HG03103 (cell line): ENCODE measurements at regions not wholly inside any gene's neighbourhood (a gene's known extent, or its start where the extent isn't known, plus 50 kb on each side); places are given as distances from the start of the nearest gene placed in this dataset.
"Not testable (repeated sequence)": the region's sequence is repeated elsewhere in the genome, so short reads cannot be mapped to it uniquely, and the experiment has no call there.

ENCODE experiments used
- ATAC-seq: cut with Tn5 transposase; IDR thresholded peaks from one replicate; pipeline ENCODE4 v1.9.1; 2021; ENCODE audit warnings: low read depth; ENCODE audit not compliant: unreplicated experiment

- no peak for ATAC-seq
These were observed 61.4 kb downstream of the DDX53 start for GRCh38 chrX:23061116-23061515.

GRCh38 chrX:23062359-23062758, 62.6 kb downstream of the DDX53 start:
- ATAC-seq, result no peak

GRCh38 chrX:23066588-23067281, 67.0 kb downstream of the DDX53 start:
- ATAC-seq, result peak; percentile 65

- ATAC-seq, result not testable (repeated sequence)
These were observed 75.7 kb downstream of the DDX53 start for GRCh38 chrX:23075461-23075860.

- no peak for ATAC-seq
These were observed 79.6 kb downstream of the DDX53 start for GRCh38 chrX:23079347-23079746.

- ATAC-seq, result no peak
These were observed 101.1 kb downstream of the DDX53 start for GRCh38 chrX:23100826-23101225.

- ATAC-seq, result no peak
These were observed 103.8 kb downstream of the DDX53 start for GRCh38 chrX:23103546-23103945.

GRCh38 chrX:23114241-23114640, 114.5 kb downstream of the DDX53 start:
- ATAC-seq, result no peak

- ATAC-seq, result no peak
These were observed 115.9 kb downstream of the DDX53 start for GRCh38 chrX:23115651-23116050.

- ATAC-seq, result no peak
These were observed 118.4 kb downstream of the DDX53 start for GRCh38 chrX:23118163-23118562.

GRCh38 chrX:23118890-23119527, 119.2 kb downstream of the DDX53 start:
- ATAC-seq, result no peak

- no peak for ATAC-seq
These were observed 127.8 kb downstream of the DDX53 start for GRCh38 chrX:23127586-23127985.

- no peak for ATAC-seq
These were observed 133.8 kb downstream of the DDX53 start for GRCh38 chrX:23133551-23133950.

GRCh38 chrX:23134136-23134535, 134.4 kb downstream of the DDX53 start:
- ATAC-seq, result no peak

- ATAC-seq, result no peak
These were observed 137.1 kb downstream of the DDX53 start for GRCh38 chrX:23136816-23137215.

GRCh38 chrX:23168291-23168690, 166.4 kb upstream of the PTCHD1 start:
- no peak for ATAC-seq

- ATAC-seq, result no peak
These were observed 148.7 kb upstream of the PTCHD1 start for GRCh38 chrX:23185951-23186350.

- no peak for ATAC-seq
These were observed 146.8 kb upstream of the PTCHD1 start for GRCh38 chrX:23187819-23188218.

GRCh38 chrX:23194885-23195554, 139.6 kb upstream of the PTCHD1 start:
- no peak for ATAC-seq

GRCh38 chrX:23195761-23196160, 138.9 kb upstream of the PTCHD1 start:
- ATAC-seq, result no peak

- ATAC-seq, result no peak
These were observed 132.9 kb upstream of the PTCHD1 start for GRCh38 chrX:23201706-23202105.

- ATAC-seq, result no peak
These were observed 132.3 kb upstream of the PTCHD1 start for GRCh38 chrX:23202326-23202725.
